RWPE1 (cell line): ENCODE measurements at regions not wholly inside any gene's neighbourhood (a gene's known extent, or its start where the extent isn't known, plus 50 kb on each side); places are given as distances from the start of the nearest gene placed in this dataset.
"Not testable (repeated sequence)": the region's sequence is repeated elsewhere in the genome, so short reads cannot be mapped to it uniquely, and the experiment has no call there.

Experiments
- CTCF ChIA-PET: fragments of 350-600 bp; sonication (Branson Sonifier 250); formaldehyde crosslinking; extraction: SDS; loops from one replicate; lab custom pipeline; 2021; lab: Yijun Ruan, JAX
- POLR2A ChIA-PET: fragments of 400-600 bp; formaldehyde crosslinking; extraction: SDS; loops from one replicate; lab custom pipeline; 2020; ENCODE audit warnings: antibody characterized with exemption; ENCODE audit not compliant: low non-redundant PET; lab: Yijun Ruan, JAX
- DNase-seq: peaks from one replicate; pipeline ENCODE4 v3.0.0; 2012; ENCODE audit warnings: low spot score
- H3K27ac ChIP-seq: fragments of 450-650 bp; 2 replicates; pipeline ENCODE4 v1.5.1; 2017
- CTCF ChIP-seq: fragments of 450-650 bp; conservative IDR thresholded peaks from 2 replicates; pipeline ENCODE4 v1.5.1; 2017; ENCODE audit warnings: low read depth, mild to moderate bottlenecking

GRCh38 chr1:196059210-196059609 lies 549.0 kb downstream of the KCNT2 start:
- no peak for DNase-seq
- ChIA-PET CTCF (no interaction called here), POLR2A (no interaction called here)
- H3K27ac ChIP-seq: no peak overlapping the region
- no peak for TF ChIP-seq CTCF

- CTCF ChIA-PET: interaction anchor here (0.7 kb wide), 1 partner anchor 49 kb away, joined by 5 read pairs; no protein-coding TSS in a partner anchor
- DNase-seq: no peak
- TF ChIP-seq CTCF: no peak
- no peak overlapping the region for H3K27ac ChIP-seq
- POLR2A ChIA-PET: no interaction called here
These were observed 551.3 kb downstream of the KCNT2 start for GRCh38 chr1:196056966-196057365.

- H3K27ac ChIP-seq: no peak overlapping the region
- ChIA-PET CTCF (no interaction called here), POLR2A (no interaction called here)
- DNase-seq: no peak
- no peak for TF ChIP-seq CTCF
These were observed 558.8 kb downstream of the KCNT2 start for GRCh38 chr1:196049407-196049806.

GRCh38 chr1:196043268-196043667 lies 565.0 kb downstream of the KCNT2 start:
- TF ChIP-seq CTCF: no peak
- CTCF ChIA-PET: interaction anchor here (0.7 kb wide), 1 partner anchor 186 kb away, joined by 4 read pairs; no protein-coding TSS in a partner anchor
- no peak overlapping the region for H3K27ac ChIP-seq
- DNase-seq: peak; percentile 10
- POLR2A ChIA-PET: no interaction called here

GRCh38 chr1:196034080-196034706 lies 574.0 kb downstream of the KCNT2 start:
- no peak overlapping the region for H3K27ac ChIP-seq
- TF ChIP-seq CTCF: no peak
- POLR2A ChIA-PET: no interaction called here
- no peak for DNase-seq
- CTCF ChIA-PET: no interaction called here

GRCh38 chr1:196031387-196031786 lies 576.9 kb downstream of the KCNT2 start:
- DNase-seq, H3K27ac ChIP-seq, POLR2A ChIA-PET, CTCF ChIA-PET: not testable (repeated sequence)

- H3K27ac ChIP-seq: no peak overlapping the region
- POLR2A ChIA-PET: no interaction called here
- no peak for DNase-seq
- TF ChIP-seq CTCF: no peak
- CTCF ChIA-PET: interaction anchor here (3.1 kb wide), 1 partner anchor 91 kb away, joined by 65 read pairs; no protein-coding TSS in a partner anchor
These were observed 577.8 kb downstream of the KCNT2 start for GRCh38 chr1:196030455-196030854.
